GM04503 (cell line): ENCODE measurements at regions not wholly inside any gene's neighbourhood (a gene's known extent, or its start where the extent isn't known, plus 50 kb on each side); places are given as distances from the start of the nearest gene placed in this dataset.
"Not testable (repeated sequence)": the region's sequence is repeated elsewhere in the genome, so short reads cannot be mapped to it uniquely, and the experiment has no call there.

Experiments
- DNase-seq: peaks from one replicate; pipeline ENCODE4 v3.0.0-alpha.2; 2012; ENCODE audit warnings: low read depth

GRCh38 chr5:90285581-90285980 is 124.0 kb downstream of the CETN3 start:
- no peak for DNase-seq

GRCh38 chr5:90284375-90284774 is 125.2 kb downstream of the CETN3 start:
- no peak for DNase-seq

GRCh38 chr5:90279091-90279490 is 130.5 kb downstream of the CETN3 start:
- DNase-seq = no peak

GRCh38 chr5:90274216-90274615 is 135.3 kb downstream of the CETN3 start:
- DNase-seq = no peak

- DNase-seq = no peak
Observed at GRCh38 chr5:90267646-90268045, 141.9 kb downstream of the CETN3 start.

- DNase-seq = no peak
Observed at GRCh38 chr5:90265545-90265857, 144.1 kb downstream of the CETN3 start.

- DNase-seq = peak; percentile 6
Observed at GRCh38 chr5:90264689-90265544, 144.6 kb downstream of the CETN3 start.

- DNase-seq = no peak
Observed at GRCh38 chr5:90263102-90263820, 146.3 kb downstream of the CETN3 start.

- DNase-seq = no peak
Observed at GRCh38 chr5:90251447-90251846, 158.1 kb downstream of the CETN3 start.

- no peak for DNase-seq
Observed at GRCh38 chr5:90248640-90249039, 160.9 kb downstream of the CETN3 start.

GRCh38 chr5:90243848-90244247 is 165.7 kb downstream of the CETN3 start:
- not testable (repeated sequence) for DNase-seq

GRCh38 chr5:90233476-90233875 is 176.1 kb downstream of the CETN3 start:
- no peak for DNase-seq

GRCh38 chr5:90231688-90232087 is 177.9 kb downstream of the CETN3 start:
- DNase-seq = no peak

GRCh38 chr5:90227683-90228082 is 181.9 kb downstream of the CETN3 start:
- no peak for DNase-seq

- no peak for DNase-seq
Observed at GRCh38 chr5:90226433-90227099, 183.0 kb downstream of the CETN3 start.

- DNase-seq = no peak
Observed at GRCh38 chr5:90224342-90224741, 185.2 kb downstream of the CETN3 start.

GRCh38 chr5:90223756-90224155 is 185.8 kb downstream of the CETN3 start:
- no peak for DNase-seq

GRCh38 chr5:90221951-90222350 is 187.6 kb downstream of the CETN3 start:
- DNase-seq = no peak

GRCh38 chr5:90220554-90220953 is 189.0 kb downstream of the CETN3 start:
- no peak for DNase-seq

GRCh38 chr5:90214991-90215390 is 194.6 kb downstream of the CETN3 start:
- DNase-seq = no peak

GRCh38 chr5:90208323-90208722 is 201.2 kb downstream of the CETN3 start:
- not testable (repeated sequence) for DNase-seq

- DNase-seq = no peak
Observed at GRCh38 chr5:90201923-90202322, 207.6 kb downstream of the CETN3 start.
